Uterus (tissue), 2 donors: ENCODE measurements at regions not wholly inside any gene's neighbourhood (a gene's known extent, or its start where the extent isn't known, plus 50 kb on each side); places are given as distances from the start of the nearest gene placed in this dataset.

ENCODE experiments used
- CTCF ChIP-seq, 4 experiments: fragments of 200-600 bp in 2 of 4; fragments of 450-650 bp in 2 of 4; sonication (generic) in 2 of 4; IDR thresholded peaks; one replicate each; pipeline ENCODE4 v1.5.1; 2016 to 2019; ENCODE audit warnings: antibody characterized with exemption in 4 of 4, mild to moderate bottlenecking in 2 of 4, moderate library complexity in 1 of 4
- POLR2A ChIP-seq, 2 donors: fragments of 450-650 bp; IDR thresholded peaks; one replicate each; pipeline ENCODE4 v1.6.1; 2016; ENCODE audit warnings: antibody characterized with exemption in 2 of 2, mild to moderate bottlenecking in 1 of 2, moderate library complexity in 1 of 2

- TF ChIP-seq POLR2A (IDR thresholded peaks at IDR 0.05), result no peak
- TF ChIP-seq CTCF (IDR thresholded peaks at IDR 0.05), result no peak
These were observed 362.9 kb upstream of the ZNF32 start for GRCh38 chr10:44011603-44011981.
